GM12892 (cell line): ENCODE measurements at regions not wholly inside any gene's neighbourhood (a gene's known extent, or its start where the extent isn't known, plus 50 kb on each side); places are given as distances from the start of the nearest gene placed in this dataset.
A peak's percentile ranks its signal among the peaks of the same experiment; 100 is the strongest.

Source experiments
- DNase-seq: peaks from one replicate; pipeline ENCODE4 v3.0.0; 2011; ENCODE audit not compliant: insufficient read length
- FAIRE-seq: peaks from 2 replicates; lab custom pipeline; 2011; peaks lifted over from hg19 to GRCh38; lab: Jason Lieb, UNC
- POLR2A ChIP-seq: IDR thresholded peaks from 2 replicates; pipeline ENCODE4 v1.6.1; 2011; ENCODE audit warnings: low read depth, low read length, control low read depth
- POLR2AphosphoS5 ChIP-seq: IDR thresholded peaks from 2 replicates; pipeline ENCODE4 v1.6.1; 2011; ENCODE audit warnings: low read depth, low read length, control low read depth
- TAF1 ChIP-seq: IDR thresholded peaks from 2 replicates; pipeline ENCODE4 v1.6.1; 2011; ENCODE audit warnings: low read depth, mild to moderate bottlenecking, control low read depth, low read length, borderline replicate concordance

- no peak for DNase-seq
- FAIRE-seq, result peak; percentile 24
- no peak for TF ChIP-seq TAF1
- TF ChIP-seq POLR2AphosphoS5, result no peak
These were observed 476.6 kb upstream of the MARCKS start for GRCh38 chr6:113380591-113380990.

- TF ChIP-seq TAF1 (no peak), POLR2AphosphoS5 (no peak), POLR2A (no peak)
- DNase-seq (no peak), FAIRE-seq (no peak)
These were observed 475.9 kb upstream of the MARCKS start for GRCh38 chr6:113381232-113381631.

DNA sequence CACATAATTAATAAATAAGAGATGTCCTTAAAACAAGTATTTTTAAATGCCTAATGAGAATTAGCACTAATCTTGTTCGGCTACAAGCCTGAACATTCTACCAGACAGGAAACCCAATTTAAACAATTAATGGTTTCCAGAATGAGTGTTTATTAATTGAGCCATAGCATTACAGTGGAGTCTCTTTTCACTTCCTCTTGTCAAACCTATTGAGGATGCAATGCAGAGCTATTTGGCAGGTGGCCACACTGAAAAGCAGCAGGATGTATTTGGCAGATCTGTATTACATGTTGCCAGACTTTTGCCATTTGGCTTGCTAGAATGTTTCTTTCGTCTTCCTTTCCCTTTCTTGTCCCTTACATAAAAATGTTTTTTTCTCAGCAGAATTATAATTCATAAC is 475.2 kb upstream of the MARCKS start:
- TF ChIP-seq POLR2AphosphoS5 (no peak), TAF1 (no peak), POLR2A (no peak)
- DNase-seq (no peak), FAIRE-seq (peak; percentile 74)

DNA sequence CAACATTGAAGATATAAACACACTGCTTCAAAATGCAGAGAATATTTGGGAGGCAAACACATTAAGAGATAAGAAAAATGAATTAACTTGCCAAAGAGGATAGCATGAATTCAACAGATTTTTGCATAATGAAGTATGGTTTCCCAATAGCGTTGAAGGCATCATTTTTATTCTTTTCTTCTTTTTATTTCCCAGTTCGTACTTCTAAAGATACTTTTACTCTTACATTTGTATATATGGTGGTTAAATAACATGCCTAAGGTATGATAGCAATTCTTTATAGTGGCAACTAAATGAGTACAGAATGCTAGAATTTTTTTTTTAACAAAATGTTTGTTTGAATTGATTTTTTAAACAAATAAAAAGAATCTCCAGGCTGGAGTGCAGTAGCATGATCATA is 473.4 kb upstream of the MARCKS start:
- peak; percentile 24 for FAIRE-seq
- TF ChIP-seq POLR2AphosphoS5 (no peak), POLR2A (no peak), TAF1 (no peak)
- no peak for DNase-seq

DNA sequence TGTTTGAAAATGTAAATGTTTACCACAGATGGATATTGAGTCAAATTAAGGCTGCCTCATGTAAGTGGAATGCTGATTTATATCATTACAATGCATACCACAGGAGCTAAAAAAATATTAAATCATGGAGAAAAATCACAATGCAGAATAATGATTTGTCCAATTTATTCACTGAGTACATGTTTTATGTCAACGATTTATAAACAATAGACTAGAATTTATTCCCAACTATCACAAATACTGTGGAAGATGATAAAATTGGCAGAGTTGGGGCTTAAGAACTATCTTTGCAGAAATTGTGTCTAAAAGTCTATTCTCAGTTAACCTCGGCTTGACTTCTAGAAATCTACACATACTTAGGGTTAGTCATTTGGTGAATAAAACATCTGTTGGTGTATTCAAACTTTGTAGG is 472.1 kb upstream of the MARCKS start:
- TF ChIP-seq TAF1, result no peak
- no peak for TF ChIP-seq POLR2A
- no peak for TF ChIP-seq POLR2AphosphoS5
- DNase-seq, result no peak
- no peak for FAIRE-seq

DNA sequence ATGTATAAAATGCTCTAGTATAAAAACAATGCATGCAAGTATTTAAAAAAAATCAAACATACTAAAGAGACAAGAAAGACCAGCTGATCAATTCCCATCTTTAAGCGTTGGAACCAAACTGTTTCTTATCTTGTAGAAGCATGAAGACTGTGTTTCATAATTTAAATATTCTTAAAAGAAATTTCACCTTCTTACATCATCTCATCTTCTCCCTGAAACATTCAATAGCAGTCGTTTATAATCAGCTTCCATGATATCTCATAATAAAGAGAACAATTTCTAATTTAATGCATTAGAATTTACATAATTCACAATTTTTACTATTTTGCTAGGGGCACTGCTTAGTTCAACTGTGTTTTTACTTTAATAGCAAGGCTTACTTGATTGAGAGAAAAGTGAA is 468.1 kb upstream of the MARCKS start:
- TF ChIP-seq POLR2AphosphoS5 (no peak), POLR2A (no peak), TAF1 (no peak)
- no peak for FAIRE-seq
- DNase-seq, result no peak

GRCh38 chr6:113392551-113393055 is 464.5 kb upstream of the MARCKS start:
- FAIRE-seq (no peak), DNase-seq (no peak)
- TF ChIP-seq POLR2A (no peak), TAF1 (no peak), POLR2AphosphoS5 (no peak)

DNA sequence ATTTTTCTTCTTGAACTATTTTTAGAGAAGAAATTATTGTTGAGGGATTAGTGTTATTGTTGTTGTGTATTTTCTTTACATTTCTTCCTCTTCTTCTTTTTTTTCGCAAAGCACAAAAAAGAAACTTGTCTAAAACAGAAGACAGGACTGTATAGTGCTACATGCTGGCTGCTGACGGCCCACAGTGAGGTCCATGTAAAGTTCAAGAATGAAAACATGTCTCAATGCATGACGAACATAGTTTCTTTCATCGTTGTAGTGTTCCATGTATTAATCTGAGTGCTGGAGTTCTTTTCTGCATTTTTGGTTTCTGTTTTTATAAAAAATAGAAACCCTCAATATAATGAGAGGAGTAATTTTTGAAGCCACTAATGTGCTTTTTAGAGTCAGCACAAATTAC is 462.9 kb upstream of the MARCKS start:
- DNase-seq (no peak), FAIRE-seq (no peak)

GRCh38 chr6:113394729-113395128 is 462.4 kb upstream of the MARCKS start:
- FAIRE-seq, result no peak
- TF ChIP-seq POLR2A (no peak), TAF1 (no peak), POLR2AphosphoS5 (no peak)

More for the DNA sequence above, 462.9 kb upstream of the MARCKS start:
- no peak for TF ChIP-seq TAF1
- TF ChIP-seq POLR2A, result no peak
- no peak for TF ChIP-seq POLR2AphosphoS5

DNA sequence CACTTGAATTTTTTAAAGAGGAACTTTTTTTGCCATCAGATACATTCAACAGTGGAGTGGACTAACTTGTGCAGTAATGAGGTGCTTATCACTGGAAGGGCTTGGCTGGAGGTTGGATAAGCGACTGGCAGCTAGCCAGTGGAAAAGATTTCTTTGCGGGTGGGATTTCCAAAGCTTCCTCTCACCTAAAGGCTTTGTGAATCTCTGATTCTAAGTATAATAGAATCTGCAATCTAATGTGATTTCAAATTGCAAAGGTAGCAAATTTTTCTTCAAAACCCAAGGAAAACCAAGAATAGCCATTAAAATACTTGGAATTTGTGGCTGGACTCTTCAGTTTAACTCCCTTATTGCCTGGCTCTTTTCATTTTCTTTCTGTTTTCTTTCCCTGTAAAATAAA is 460.4 kb upstream of the MARCKS start:
- TF ChIP-seq POLR2AphosphoS5, result no peak
- no peak for TF ChIP-seq POLR2A
- no peak for TF ChIP-seq TAF1
- DNase-seq (no peak), FAIRE-seq (no peak)

More at GRCh38 chr6:113394729-113395128, 462.4 kb upstream of the MARCKS start:
- no peak for DNase-seq

DNA sequence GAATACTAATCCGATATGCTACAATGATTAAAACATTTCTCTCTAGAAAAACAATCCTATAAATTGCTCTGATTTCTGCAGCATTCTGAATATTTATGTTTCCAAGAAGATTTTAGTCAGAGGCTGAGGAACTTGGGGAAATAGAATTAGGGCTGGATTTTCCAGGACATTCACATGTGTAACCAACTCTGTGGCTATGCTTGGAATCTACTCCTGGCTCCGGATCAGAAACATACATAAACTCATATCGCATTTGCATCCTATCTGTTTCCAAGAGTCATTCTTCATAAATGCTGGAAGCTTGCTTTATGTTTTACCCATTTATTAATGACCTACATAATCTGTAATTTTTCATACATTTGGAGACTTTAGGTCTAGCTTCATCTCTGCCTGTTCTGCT is 459.9 kb upstream of the MARCKS start:
- no peak for FAIRE-seq
- no peak for TF ChIP-seq TAF1
- no peak for TF ChIP-seq POLR2A
- TF ChIP-seq POLR2AphosphoS5, result no peak
- DNase-seq, result no peak

GRCh38 chr6:113401231-113401630 is 455.9 kb upstream of the MARCKS start:
- DNase-seq, result no peak
- TF ChIP-seq POLR2AphosphoS5 (no peak), TAF1 (no peak), POLR2A (no peak)
- FAIRE-seq, result no peak

GRCh38 chr6:113402544-113402943 is 454.6 kb upstream of the MARCKS start:
- DNase-seq (no peak), FAIRE-seq (no peak)
- TF ChIP-seq POLR2A (no peak), TAF1 (no peak), POLR2AphosphoS5 (no peak)
